Spleen (tissue), 7 donors: ENCODE measurements at regions not wholly inside any gene's neighbourhood (a gene's known extent, or its start where the extent isn't known, plus 50 kb on each side); places are given as distances from the start of the nearest gene placed in this dataset.

Experiments
- CTCF ChIP-seq, 11 experiments: fragments of 200-600 bp in 7 of 11; fragments of 450-650 bp in 4 of 11; sonication (generic) in 4 of 11; IDR thresholded peaks in 8 of 11; conservative IDR thresholded peaks in 3 of 11; 1 replicate in 7 of 11; 2 replicates in 4 of 11; pipeline versions ENCODE4 v1.4.0 to v1.8.0; 2016 to 2021; ENCODE audit warnings: antibody characterized with exemption in 11 of 11, inconsistent platforms in 4 of 11, mild to moderate bottlenecking in 1 of 11
- POLR2A ChIP-seq, 3 donors: fragments of 450-650 bp; IDR thresholded peaks; one replicate each; pipeline ENCODE4 v1.5.1; 2017; ENCODE audit warnings: antibody characterized with exemption in 3 of 3, mild to moderate bottlenecking in 1 of 3
- donor health status: DM: no; HTN: no; CAD: no; lungs with moderate emphysema.
- donor health status: DM: no; HTN: no; CAD: no.
- donor health status: DM: no; HTN: no; CAD: no.

- TF ChIP-seq CTCF (IDR thresholded peaks at IDR 0.05 in 8 of 11, conservative IDR thresholded peaks at IDR 0.05 in 3 of 11) (peak in 10 of 11 experiments; percentile 9 to 68 (median 55)), POLR2A (IDR thresholded peaks at IDR 0.05) (no peak)
Observed at GRCh38 chr15:37764733-37765191, 169.7 kb upstream of the TMCO5A start.
